GM19099 (cell line): ENCODE measurements at regions not wholly inside any gene's neighbourhood (a gene's known extent, or its start where the extent isn't known, plus 50 kb on each side); places are given as distances from the start of the nearest gene placed in this dataset.

Experiments used
- POLR2A ChIP-seq: IDR thresholded peaks from 3 replicates; pipeline ENCODE4 v1.6.1; 2011; ENCODE audit warnings: low read depth; ENCODE audit not compliant: insufficient read length; ENCODE audit errors: extremely low read depth

- TF ChIP-seq POLR2A, result no peak
These were observed 399.8 kb upstream of the MEF2C start for GRCh38 chr5:89282554-89283510.

GRCh38 chr5:89281766-89282553 lies 399.0 kb upstream of the MEF2C start:
- TF ChIP-seq POLR2A, result no peak

- TF ChIP-seq POLR2A, result no peak
These were observed 398.2 kb upstream of the MEF2C start for GRCh38 chr5:89281211-89281610.

GRCh38 chr5:89280103-89281037 lies 397.4 kb upstream of the MEF2C start:
- no peak for TF ChIP-seq POLR2A

- no peak for TF ChIP-seq POLR2A
These were observed 396.5 kb upstream of the MEF2C start for GRCh38 chr5:89279391-89280036.

GRCh38 chr5:89277816-89278215 lies 394.8 kb upstream of the MEF2C start:
- TF ChIP-seq POLR2A, result no peak

- TF ChIP-seq POLR2A, result no peak
These were observed 393.8 kb upstream of the MEF2C start for GRCh38 chr5:89276566-89277305.

GRCh38 chr5:89275066-89275855 lies 392.3 kb upstream of the MEF2C start:
- no peak for TF ChIP-seq POLR2A

- TF ChIP-seq POLR2A, result no peak
These were observed 390.3 kb upstream of the MEF2C start for GRCh38 chr5:89273289-89273688.

GRCh38 chr5:89270901-89271300 lies 387.9 kb upstream of the MEF2C start:
- TF ChIP-seq POLR2A, result no peak

GRCh38 chr5:89269721-89270120 lies 386.7 kb upstream of the MEF2C start:
- TF ChIP-seq POLR2A, result no peak

GRCh38 chr5:89268460-89268859 lies 385.5 kb upstream of the MEF2C start:
- no peak for TF ChIP-seq POLR2A

- TF ChIP-seq POLR2A, result no peak
These were observed 384.8 kb upstream of the MEF2C start for GRCh38 chr5:89267788-89268187.
